ENCODE measurements at regions not wholly inside any gene's neighbourhood (a gene's known extent, or its start where the extent isn't known, plus 50 kb on each side); places are given as distances from the start of the nearest gene placed in this dataset.

GRCh38 chr2:120815292-120815691 lies 79.6 kb downstream of the GLI2 start:
- no peak for TF ChIP-seq CTCF (IDR thresholded peaks at IDR 0.05; ENCODE audit: extremely low read depth, insufficient read depth, missing control alignments)
- in situ Hi-C loops (cut with MboI; ENCODE audit: low pct_unique_long_range_greater_than_20kb, low sequenced_read_pairs, unreplicated experiment), result no loop called here
- DNase-seq (ENCODE audit: low spot score), result no peak

DNA sequence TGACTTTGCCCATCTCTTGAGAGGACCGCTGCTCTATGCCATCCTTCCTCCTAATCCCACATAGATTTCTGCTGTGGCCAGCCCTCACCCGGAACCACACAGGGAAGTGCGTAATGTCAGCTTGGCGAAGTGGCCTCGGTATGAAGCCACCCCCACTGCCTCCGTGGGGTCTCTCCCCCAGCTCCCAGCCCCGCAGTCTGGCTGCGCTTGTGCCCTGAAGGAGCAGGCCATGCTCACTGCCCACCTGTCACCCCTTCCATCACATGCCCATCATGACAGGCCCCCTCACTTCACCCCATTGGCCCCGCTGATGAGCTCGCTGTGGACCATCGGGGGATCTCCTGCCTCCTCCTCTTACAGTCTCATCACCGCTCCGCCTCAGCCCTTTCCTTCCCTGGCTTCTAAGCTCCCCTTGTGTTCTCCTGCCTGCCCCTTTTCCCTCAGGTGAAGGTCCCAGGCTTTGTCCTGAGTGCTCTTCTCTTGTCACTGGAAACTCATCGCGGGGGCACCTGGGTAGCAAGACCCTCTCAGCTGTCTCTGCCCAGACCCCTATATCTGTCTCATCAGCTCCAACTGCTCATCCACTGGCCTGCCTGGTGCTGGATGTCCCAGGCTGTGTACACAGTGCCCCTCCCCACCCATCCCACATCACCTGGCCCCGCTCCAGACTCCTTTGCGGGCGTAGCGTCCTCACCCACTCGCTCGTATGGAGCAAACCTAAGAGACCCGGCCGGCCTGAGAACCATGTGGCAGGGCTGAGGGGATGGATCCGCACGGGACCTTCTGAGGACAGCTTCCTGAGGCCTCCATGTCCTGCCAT lies 81.7 kb downstream of the GLI2 start:
- no peak for TF ChIP-seq CTCF (IDR thresholded peaks at IDR 0.05; ENCODE audit: extremely low read depth, insufficient read depth, missing control alignments)
- in situ Hi-C loops (cut with MboI; ENCODE audit: low pct_unique_long_range_greater_than_20kb, low sequenced_read_pairs, unreplicated experiment), result no loop called here
- DNase-seq (ENCODE audit: low spot score), result no peak

DNA sequence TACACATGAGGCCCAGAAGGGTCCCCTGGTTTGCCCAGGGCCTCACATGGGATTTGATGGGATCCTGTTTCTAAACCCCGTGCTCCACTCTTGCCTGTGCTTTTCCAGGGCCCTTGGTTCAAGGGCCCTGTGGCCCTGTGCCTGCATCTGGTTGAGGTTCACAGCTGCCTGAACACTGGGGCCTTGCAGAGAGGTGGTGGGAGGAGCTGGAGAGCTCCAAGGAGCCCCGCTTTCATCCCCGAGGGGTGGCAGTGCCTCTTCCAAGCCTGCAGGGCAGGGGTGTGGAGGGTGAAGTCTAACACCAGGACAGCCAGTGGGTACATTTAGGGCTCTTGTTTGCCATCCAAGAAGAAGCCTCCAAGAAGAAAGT lies 82.3 kb downstream of the GLI2 start:
- in situ Hi-C loops (cut with MboI; ENCODE audit: low pct_unique_long_range_greater_than_20kb, low sequenced_read_pairs, unreplicated experiment), result no loop called here
- no peak for TF ChIP-seq CTCF (IDR thresholded peaks at IDR 0.05; ENCODE audit: extremely low read depth, insufficient read depth, missing control alignments)
- no peak for DNase-seq (ENCODE audit: low spot score)

- DNase-seq (ENCODE audit: low spot score), result no peak
- no peak for TF ChIP-seq CTCF (IDR thresholded peaks at IDR 0.05; ENCODE audit: extremely low read depth, insufficient read depth, missing control alignments)
- in situ Hi-C loops (cut with MboI; ENCODE audit: low pct_unique_long_range_greater_than_20kb, low sequenced_read_pairs, unreplicated experiment), result no loop called here
Observed at GRCh38 chr2:120818441-120818920, 82.8 kb downstream of the GLI2 start.

DNA sequence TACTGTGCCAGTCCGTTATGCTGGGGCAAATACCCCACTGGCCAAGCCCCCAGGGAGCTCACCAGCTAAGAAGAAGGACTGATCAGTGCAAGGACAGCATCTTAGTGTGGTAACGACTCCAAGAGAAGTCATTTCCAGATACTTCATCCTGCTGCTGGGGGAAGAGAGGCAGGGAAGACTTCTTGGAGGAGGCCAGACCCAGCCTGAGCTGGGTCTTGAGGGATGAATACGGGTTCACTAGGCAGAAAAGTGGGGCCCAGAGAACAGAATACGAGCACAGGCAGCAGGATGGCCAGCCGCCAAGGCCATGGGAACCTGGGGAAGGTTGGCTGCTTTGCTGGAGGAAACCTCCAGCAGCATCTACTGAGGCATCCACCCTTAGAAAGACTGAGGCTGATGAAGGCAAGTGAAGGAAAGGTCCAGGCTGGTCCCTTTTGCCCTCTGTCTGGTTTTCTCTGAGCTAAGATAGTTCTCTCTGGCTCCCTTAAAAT lies 84.1 kb downstream of the GLI2 start:
- no peak for DNase-seq (ENCODE audit: low spot score)
- TF ChIP-seq CTCF (IDR thresholded peaks at IDR 0.05; ENCODE audit: extremely low read depth, insufficient read depth, missing control alignments), result no peak
- in situ Hi-C loops (cut with MboI; ENCODE audit: low pct_unique_long_range_greater_than_20kb, low sequenced_read_pairs, unreplicated experiment), result no loop called here

GRCh38 chr2:120820263-120820952 lies 84.7 kb downstream of the GLI2 start:
- no peak for DNase-seq (ENCODE audit: low spot score)
- in situ Hi-C loops (cut with MboI; ENCODE audit: low pct_unique_long_range_greater_than_20kb, low sequenced_read_pairs, unreplicated experiment), result no loop called here
- no peak for TF ChIP-seq CTCF (IDR thresholded peaks at IDR 0.05; ENCODE audit: extremely low read depth, insufficient read depth, missing control alignments)
